HepG2 (cell line): ENCODE measurements at regions not wholly inside any gene's neighbourhood (a gene's known extent, or its start where the extent isn't known, plus 50 kb on each side); places are given as distances from the start of the nearest gene placed in this dataset.

Experiments used
- CTCF ChIP-seq: sonication (generic); formaldehyde crosslinking; IDR thresholded peaks from 2 replicates; pipeline ENCODE4 v1.5.0; 2020; ENCODE audit warnings: mild to moderate bottlenecking, missing genetic modification reagents, moderate library complexity
- EP300 ChIP-seq, 3 experiments: sonication (generic) in 1 of 3; formaldehyde crosslinking in 1 of 3; IDR thresholded peaks; 2 replicates each; pipeline versions ENCODE4 v1.5.1 to v1.6.1; 2011 to 2020; ENCODE audit warnings: low read depth in 2 of 3, low read length in 2 of 3, borderline replicate concordance in 1 of 3, improper control_type of control experiment in 1 of 3, mild to moderate bottlenecking in 1 of 3, missing genetic modification reagents in 1 of 3, moderate library complexity in 1 of 3
- ERF ChIP-seq: IDR thresholded peaks from 2 replicates; pipeline ENCODE4 v1.6.1; 2018; ENCODE audit warnings: missing biosample characterization, missing genetic modification reagents
- MAZ ChIP-seq, 2 experiments: sonication (generic) in 1 of 2; formaldehyde crosslinking in 1 of 2; IDR thresholded peaks; 2 replicates each; pipeline versions ENCODE4 v1.5.0 to v1.6.1; 2012 to 2020; ENCODE audit warnings: low read depth in 2 of 2, mild to moderate bottlenecking in 2 of 2, borderline replicate concordance in 1 of 2, improper control_type of control experiment in 1 of 2, low read length in 1 of 2, missing genetic modification reagents in 1 of 2, moderate library complexity in 1 of 2
- MLX ChIP-seq: IDR thresholded peaks from 2 replicates; pipeline ENCODE4 v1.6.1; 2016
- POLR2A ChIP-seq, 2 experiments: IDR thresholded peaks; 2 replicates each; pipeline ENCODE4 v1.6.1; 2011; ENCODE audit warnings: low read depth in 2 of 2, low read length in 2 of 2, mild to moderate bottlenecking in 1 of 2, moderate library complexity in 1 of 2; ENCODE audit not compliant: insufficient read depth in 1 of 2
- RBFOX2 ChIP-seq: fragments of 200-400 bp; formaldehyde crosslinking; IDR thresholded peaks from 2 replicates; pipeline ENCODE4 v1.6.1; 2017; ENCODE audit warnings: low read depth, mild to moderate bottlenecking, low read length
- TAF15 ChIP-seq: fragments of 200-400 bp; formaldehyde crosslinking; IDR thresholded peaks from one replicate; pipeline ENCODE4 v1.6.1; 2018; ENCODE audit warnings: mild to moderate bottlenecking, low read depth, low read length; ENCODE audit not compliant: poor library complexity, severe bottlenecking
- ZHX1 ChIP-seq: sonication (generic); formaldehyde crosslinking; IDR thresholded peaks from 2 replicates; pipeline ENCODE4 v1.8.1; 2022; ENCODE audit warnings: low read depth, mild to moderate bottlenecking, missing genetic modification reagents
- ZNF354B ChIP-seq: sonication (generic); formaldehyde crosslinking; IDR thresholded peaks from 2 replicates; pipeline ENCODE4 v1.8.0; 2022; ENCODE audit warnings: mild to moderate bottlenecking, missing genetic modification reagents

- no peak for TF ChIP-seq ZHX1 (CRISPR knock-in tag)
- TF ChIP-seq EP300 (IDR thresholded peaks at IDR 0.05; ENCODE audit: low read depth in 2 of 2, low read length in 2 of 2): no peak
- TF ChIP-seq EP300 (CRISPR knock-in tag; IDR thresholded peaks at IDR 0.05; ENCODE audit: borderline replicate concordance): no peak
- TF ChIP-seq CTCF (CRISPR knock-in tag): no peak
- TF ChIP-seq ZNF354B (CRISPR knock-in tag): no peak
- no peak for TF ChIP-seq MAZ (IDR thresholded peaks at IDR 0.05; ENCODE audit: borderline replicate concordance, low read depth, low read length)
- no peak for TF ChIP-seq MAZ (CRISPR knock-in tag; IDR thresholded peaks at IDR 0.05; ENCODE audit: low read depth)
- no peak for TF ChIP-seq MLX
- no peak for TF ChIP-seq POLR2A (IDR thresholded peaks at IDR 0.05; ENCODE audit: insufficient read depth in 1 of 2, low read depth in 2 of 2, low read length in 2 of 2)
- TF ChIP-seq TAF15: no peak
- no peak for TF ChIP-seq RBFOX2
- no peak for TF ChIP-seq ERF
These were observed 76.3 kb upstream of the CNTN5 start for GRCh38 chr11:98944461-98944860.
